KOPT-K1 (cell line): ENCODE measurements at regions not wholly inside any gene's neighbourhood (a gene's known extent, or its start where the extent isn't known, plus 50 kb on each side); places are given as distances from the start of the nearest gene placed in this dataset.

Source experiments
- H3K27ac ChIP-seq: fragments of 200-600 bp; sonication (generic); 2 replicates; pipeline ENCODE4 v1.5.1; 2016; ENCODE audit warnings: antibody characterized with exemption, mild to moderate bottlenecking, low read depth, low read length; ENCODE audit not compliant: poor library complexity, severe bottlenecking
- H3K36me3 ChIP-seq: fragments of 200-600 bp; sonication (generic); 2 replicates; pipeline ENCODE4 v1.5.1; 2017; ENCODE audit warnings: antibody characterized with exemption, mild to moderate bottlenecking, low read length, moderate library complexity; ENCODE audit not compliant: insufficient read depth
- H3K9me3 ChIP-seq: fragments of 200-600 bp; sonication (generic); 2 replicates; pipeline ENCODE4 v1.5.1; 2017; ENCODE audit warnings: antibody characterized with exemption, low read length, mild to moderate bottlenecking; ENCODE audit not compliant: insufficient read depth, poor library complexity, severe bottlenecking

DNA sequence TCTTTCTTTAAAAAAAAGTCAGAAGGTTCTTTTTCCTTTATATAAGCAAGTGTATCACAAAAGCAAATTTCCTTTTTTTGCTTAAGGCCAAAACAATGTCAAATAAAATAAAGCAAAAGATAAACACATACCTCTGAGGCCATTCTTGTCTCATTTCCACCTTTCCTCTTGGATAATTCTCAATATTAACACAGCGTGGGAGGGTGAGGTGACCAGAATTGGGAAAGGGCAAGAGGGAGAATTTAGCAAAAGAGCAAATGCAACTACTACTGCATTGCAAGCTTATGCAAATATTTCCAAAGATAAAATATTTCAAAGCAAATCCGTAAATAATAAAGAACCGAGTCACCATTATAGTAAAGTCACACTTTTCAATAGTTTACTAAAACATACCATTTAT is 153.4 kb upstream of the PSMD7 start:
- Histone ChIP-seq H3K27ac (no peak overlapping the region), H3K9me3 (peaks cover 9% of the 10 kb centered on the region), H3K36me3 (no peaks in the 10 kb centered on the region)

GRCh38 chr16:74141015-74141414 is 155.6 kb upstream of the PSMD7 start:
- no peak overlapping the region for H3K27ac ChIP-seq
- H3K36me3 ChIP-seq: no peaks in the 10 kb centered on the region
- peaks cover 9% of the 10 kb centered on the region for H3K9me3 ChIP-seq

DNA sequence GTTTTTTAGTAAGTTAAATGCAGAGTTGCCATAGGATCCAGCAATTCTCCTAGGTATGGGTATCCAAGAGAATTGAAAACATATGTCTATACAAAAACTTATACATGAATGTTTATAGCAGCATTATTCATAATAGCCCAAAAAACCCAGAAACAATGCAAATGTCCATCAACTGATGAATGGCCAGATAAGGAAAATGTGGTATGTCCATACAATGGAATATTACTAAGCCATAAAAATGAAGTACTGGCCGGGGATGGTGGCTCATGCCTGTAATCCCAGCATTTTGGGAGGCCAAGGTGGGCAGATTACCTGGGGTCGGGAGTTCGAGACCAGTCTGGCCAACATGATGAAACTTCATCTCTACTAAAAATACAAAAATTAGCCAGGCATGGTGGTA is 156.1 kb upstream of the PSMD7 start:
- Histone ChIP-seq H3K9me3 (peaks cover 9% of the 10 kb centered on the region), H3K27ac (no peak overlapping the region), H3K36me3 (no peaks in the 10 kb centered on the region)

GRCh38 chr16:74123826-74124225 is 172.8 kb upstream of the PSMD7 start:
- H3K27ac ChIP-seq: no peak overlapping the region
- no peaks in the 10 kb centered on the region for H3K36me3 ChIP-seq
- peaks cover 13% of the 10 kb centered on the region for H3K9me3 ChIP-seq

GRCh38 chr16:74123195-74123594 is 173.4 kb upstream of the PSMD7 start:
- no peak overlapping the region for H3K27ac ChIP-seq
- no peaks in the 10 kb centered on the region for H3K36me3 ChIP-seq
- peaks cover 13% of the 10 kb centered on the region for H3K9me3 ChIP-seq

DNA sequence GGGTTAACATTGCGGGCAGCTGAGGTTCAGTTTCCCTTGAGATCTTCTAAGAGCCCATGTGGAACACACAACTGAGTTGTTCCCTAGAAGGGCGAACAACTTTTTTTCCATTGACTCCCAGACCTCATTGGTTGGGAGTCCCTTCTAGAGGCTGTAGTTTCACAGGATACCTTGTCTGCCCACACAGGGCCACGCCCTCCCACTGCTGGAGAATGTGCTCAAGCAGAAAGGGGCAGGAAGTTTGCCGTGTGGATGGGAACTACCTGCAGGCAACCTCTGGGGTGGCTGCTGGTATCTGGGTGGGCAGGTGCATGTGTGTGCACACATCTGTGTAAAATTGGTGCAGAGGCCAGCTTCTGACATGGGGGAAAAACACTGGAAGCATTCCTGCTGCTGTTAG is 178.8 kb upstream of the PSMD7 start:
- Histone ChIP-seq H3K27ac (no peak overlapping the region), H3K9me3 (no peaks in the 10 kb centered on the region), H3K36me3 (no peaks in the 10 kb centered on the region)

- no peaks in the 10 kb centered on the region for H3K36me3 ChIP-seq
- H3K27ac ChIP-seq: no peak overlapping the region
- no peaks in the 10 kb centered on the region for H3K9me3 ChIP-seq
Observed at GRCh38 chr16:74113545-74113944, 183.1 kb upstream of the PSMD7 start.

- H3K36me3 ChIP-seq: no peaks in the 10 kb centered on the region
- no peak overlapping the region for H3K27ac ChIP-seq
- H3K9me3 ChIP-seq: no peaks in the 10 kb centered on the region
Observed at GRCh38 chr16:74111456-74111982, 185.1 kb upstream of the PSMD7 start.

DNA sequence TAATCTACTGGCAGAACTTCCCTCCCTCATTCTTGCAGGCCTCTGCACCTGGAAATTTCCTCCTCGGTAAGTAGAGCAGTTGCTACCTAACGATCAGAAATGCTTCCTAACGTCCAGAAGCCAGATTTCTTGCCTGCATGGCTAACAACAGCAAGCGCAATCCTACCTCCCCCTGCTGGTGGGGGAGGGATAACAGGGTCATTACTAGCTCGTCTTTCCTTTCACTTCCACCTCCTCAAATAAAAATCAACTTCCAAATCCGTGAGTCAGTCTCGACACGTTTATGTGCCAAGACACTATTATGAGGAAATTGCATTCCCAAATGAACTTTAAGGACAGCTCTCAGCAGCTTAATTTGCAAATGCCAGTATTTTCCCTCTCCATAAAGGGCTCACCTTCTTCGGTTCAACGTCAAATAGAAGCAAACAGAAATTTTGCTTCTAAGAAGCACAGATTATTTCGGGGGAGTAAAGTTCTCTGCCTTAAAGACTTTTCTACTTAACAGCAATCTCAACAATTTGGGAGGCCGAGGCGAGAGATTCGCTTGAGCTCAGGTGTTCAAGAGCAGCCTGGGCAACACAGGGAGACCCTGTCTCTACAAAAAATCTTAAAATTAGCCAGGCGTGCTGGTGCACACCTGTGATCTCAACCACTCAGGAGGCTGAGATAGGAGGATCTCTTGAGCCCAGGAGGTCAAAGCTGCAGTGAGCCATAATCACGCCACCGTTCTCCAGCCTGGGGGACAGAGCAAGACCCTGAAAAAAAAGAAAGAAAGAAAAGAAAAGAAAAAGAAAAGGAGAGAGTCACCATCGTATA is 188.6 kb upstream of the PSMD7 start:
- H3K27ac ChIP-seq: no peak overlapping the region
- no peaks in the 10 kb centered on the region for H3K36me3 ChIP-seq
- H3K9me3 ChIP-seq: no peaks in the 10 kb centered on the region

- no peaks in the 10 kb centered on the region for H3K9me3 ChIP-seq
- no peak overlapping the region for H3K27ac ChIP-seq
Observed at GRCh38 chr16:74104022-74104421, 192.6 kb upstream of the PSMD7 start.

DNA sequence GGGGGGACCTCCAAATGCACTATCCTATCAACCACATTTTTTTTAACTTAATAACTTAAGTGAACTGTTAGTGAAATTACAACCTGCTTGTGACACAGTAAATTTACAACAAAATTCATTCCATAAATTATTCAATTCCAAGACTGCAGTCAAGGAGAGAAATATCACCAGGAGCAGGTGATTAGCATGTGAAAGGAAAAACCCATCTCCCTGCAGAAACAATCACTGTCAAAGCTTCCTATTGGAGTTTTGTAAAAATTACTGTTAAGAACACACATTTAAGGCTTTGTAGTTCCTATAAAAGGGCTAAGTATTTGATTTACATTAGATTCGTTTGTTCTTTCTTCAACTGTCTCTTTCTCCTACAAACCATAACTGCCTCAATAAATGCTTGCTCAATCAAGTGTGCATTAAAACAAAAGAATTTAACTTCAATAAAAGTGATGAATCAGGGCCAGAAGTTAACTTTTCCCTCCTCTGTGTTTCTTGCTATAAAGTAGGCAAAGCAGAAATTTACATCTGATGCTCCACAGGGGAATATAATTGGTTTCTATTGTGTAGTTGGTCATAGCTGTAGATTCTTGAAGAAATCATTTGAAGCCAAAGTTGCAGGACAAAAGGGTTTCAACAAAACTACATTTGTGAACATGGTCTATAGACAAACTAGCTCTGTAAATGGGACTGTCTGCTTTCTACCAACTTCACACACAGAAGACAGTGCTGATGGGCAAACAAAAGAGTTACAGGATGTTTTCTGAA is 195.1 kb upstream of the PSMD7 start:
- Histone ChIP-seq H3K9me3 (no peaks in the 10 kb centered on the region), H3K36me3 (no peaks in the 10 kb centered on the region), H3K27ac (no peak overlapping the region)

More at GRCh38 chr16:74104022-74104421, 192.6 kb upstream of the PSMD7 start:
- H3K36me3 ChIP-seq: no peaks in the 10 kb centered on the region

DNA sequence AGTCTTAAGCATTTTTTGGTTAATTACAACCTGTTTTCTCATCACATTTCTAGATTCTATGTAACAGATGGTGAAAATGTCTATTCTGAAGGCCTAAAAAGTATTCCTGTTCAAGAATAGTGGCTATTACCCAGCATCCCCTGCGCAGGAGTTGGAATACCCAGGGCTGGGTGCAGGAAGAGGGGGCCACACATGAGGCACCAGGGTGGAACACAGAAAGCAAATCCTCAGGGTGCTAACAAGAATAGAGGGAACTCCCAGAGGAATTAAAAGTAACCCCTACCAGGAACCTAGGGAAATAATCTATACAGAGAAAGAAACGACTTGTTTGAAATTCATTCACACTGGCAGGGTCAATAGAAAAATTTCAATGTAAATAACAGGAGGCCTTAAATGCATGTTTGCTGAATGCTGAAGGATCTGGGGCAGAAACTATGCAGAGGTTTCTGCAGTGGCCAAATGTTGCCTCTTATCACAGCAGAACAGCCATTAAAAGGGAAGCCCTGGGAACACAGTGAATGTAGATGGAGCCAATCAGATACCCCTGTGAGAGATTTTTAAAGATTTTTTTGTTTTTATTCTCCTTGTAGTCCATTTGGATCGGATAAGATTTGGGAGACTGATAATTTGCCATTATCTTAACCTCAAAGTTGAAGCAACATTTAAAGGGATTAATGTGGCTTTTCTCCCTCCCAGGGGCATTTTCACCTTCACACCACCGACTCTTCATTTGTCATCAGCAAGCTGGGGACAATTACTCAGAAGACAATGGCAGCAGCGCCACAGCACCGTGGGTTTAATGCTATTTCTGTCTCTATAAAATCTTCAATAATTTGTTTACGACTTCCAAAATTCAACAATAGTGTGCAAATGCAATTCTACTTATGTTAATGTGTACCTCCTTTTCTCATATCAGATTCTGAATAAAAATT is 196.0 kb upstream of the PSMD7 start:
- Histone ChIP-seq H3K9me3 (no peaks in the 10 kb centered on the region), H3K36me3 (no peaks in the 10 kb centered on the region), H3K27ac (no peak overlapping the region)

GRCh38 chr16:74099530-74099929 is 197.1 kb upstream of the PSMD7 start:
- H3K27ac ChIP-seq: no peak overlapping the region
- no peaks in the 10 kb centered on the region for H3K9me3 ChIP-seq
- no peaks in the 10 kb centered on the region for H3K36me3 ChIP-seq

DNA sequence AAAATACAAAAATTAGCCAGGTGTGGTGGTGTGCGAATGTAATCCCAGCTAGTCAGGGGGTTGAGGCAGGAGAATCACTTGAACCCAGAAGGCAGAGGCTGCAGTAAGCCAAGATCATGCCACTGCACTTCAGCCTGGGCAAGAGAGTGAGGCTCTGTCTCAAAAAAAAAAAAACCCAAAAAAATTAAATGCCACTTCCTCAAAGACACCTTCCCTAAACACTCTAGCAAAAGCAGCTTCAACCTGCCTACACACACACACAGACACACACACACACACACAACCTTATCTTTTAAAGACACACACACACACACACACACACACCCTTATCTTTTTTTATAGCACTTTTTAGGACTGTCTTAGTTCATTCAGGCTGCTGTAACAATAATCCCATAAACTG is 201.7 kb upstream of the PSMD7 start:
- Histone ChIP-seq H3K36me3 (no peaks in the 10 kb centered on the region), H3K27ac (no peak overlapping the region), H3K9me3 (no peaks in the 10 kb centered on the region)

GRCh38 chr16:74094514-74094913 is 202.1 kb upstream of the PSMD7 start:
- no peaks in the 10 kb centered on the region for H3K9me3 ChIP-seq

More at GRCh38 chr16:74094514-74094913, 202.1 kb upstream of the PSMD7 start:
- Histone ChIP-seq H3K27ac (no peak overlapping the region), H3K36me3 (no peaks in the 10 kb centered on the region)
